Fibroblast of lung (primary cell): ENCODE measurements at regions not wholly inside any gene's neighbourhood (a gene's known extent, or its start where the extent isn't known, plus 50 kb on each side); places are given as distances from the start of the nearest gene placed in this dataset.
"Not testable (repeated sequence)": the region's sequence is repeated elsewhere in the genome, so short reads cannot be mapped to it uniquely, and the experiment has no call there.

Experiments
- DNase-seq, 2 donors: peaks; one replicate each; pipeline versions ENCODE4 v3.0.0 to v3.0.0-alpha.2; 2010; ENCODE audit warnings: low read depth in 2 of 2
- H2AFZ ChIP-seq: 2 replicates; pipeline ENCODE4 v1.5.1; 2012; ENCODE audit warnings: low read length, control low read depth, inconsistent platforms
- H3K27ac ChIP-seq: 2 replicates; pipeline ENCODE4 v1.5.1; 2011; ENCODE audit warnings: low read length, control low read depth; ENCODE audit not compliant: insufficient read depth
- H3K27me3 ChIP-seq: 2 replicates; pipeline ENCODE4 v1.5.1; 2011; ENCODE audit warnings: mild to moderate bottlenecking, low read length; ENCODE audit not compliant: control insufficient read depth, insufficient read depth
- H3K36me3 ChIP-seq: 2 replicates; pipeline ENCODE4 v1.5.1; 2011; ENCODE audit warnings: low read length; ENCODE audit not compliant: control insufficient read depth, insufficient read depth
- H3K4me1 ChIP-seq: 2 replicates; pipeline ENCODE4 v1.5.1; 2011; ENCODE audit warnings: low read length; ENCODE audit not compliant: control insufficient read depth, insufficient read depth; ENCODE audit errors: extremely low read depth
- H3K4me2 ChIP-seq: 2 replicates; pipeline ENCODE4 v1.5.1; 2011; ENCODE audit warnings: low read length, control low read depth; ENCODE audit not compliant: insufficient read depth; ENCODE audit errors: extremely low read depth
- H3K4me3 ChIP-seq, 4 experiments: fragments of 200-600 bp in 1 of 4; sonication (generic) in 1 of 4; replicated peaks in 1 of 4; 2 replicates each; pipeline ENCODE4 v1.5.1; 2011 to 2016; ENCODE audit warnings: low read length in 4 of 4, low read depth in 3 of 4, mild to moderate bottlenecking in 3 of 4, control low read depth in 2 of 4, inconsistent platforms in 1 of 4, mixed read lengths in 1 of 4; ENCODE audit not compliant: insufficient read depth in 1 of 4; ENCODE audit errors: control extremely low read depth in 1 of 4
- H3K79me2 ChIP-seq: 2 replicates; pipeline ENCODE4 v1.5.1; 2012; ENCODE audit warnings: mild to moderate bottlenecking, low read length, inconsistent platforms; ENCODE audit not compliant: control insufficient read depth, insufficient read depth
- H3K9ac ChIP-seq: 2 replicates; pipeline ENCODE4 v1.5.1; 2011; ENCODE audit warnings: mild to moderate bottlenecking, low read length, control low read depth; ENCODE audit not compliant: insufficient read depth
- H3K9me3 ChIP-seq: 2 replicates; pipeline ENCODE4 v1.5.1; 2012; ENCODE audit warnings: low read depth, low read length; ENCODE audit not compliant: control insufficient read depth, insufficient read depth
- H4K20me1 ChIP-seq: 2 replicates; pipeline ENCODE4 v1.5.1; 2011; ENCODE audit warnings: low read length; ENCODE audit not compliant: control insufficient read depth, insufficient read depth; ENCODE audit errors: extremely low read depth
- CTCF ChIP-seq, 2 donors: IDR thresholded peaks in 1 of 2; conservative IDR thresholded peaks in 1 of 2; 1 replicate in 1 of 2; 2 replicates in 1 of 2; pipeline ENCODE4 v1.5.1; 2011 to 2012; ENCODE audit warnings: low read length in 2 of 2, control low read depth in 1 of 2, inconsistent platforms in 1 of 2, low read depth in 1 of 2, mild to moderate bottlenecking in 1 of 2
- EZH2 ChIP-seq: IDR thresholded peaks from 2 replicates; pipeline ENCODE4 v1.5.1; 2012; ENCODE audit warnings: low read length, control low read depth, mild to moderate bottlenecking; ENCODE audit errors: missing control alignments

- Histone ChIP-seq H3K36me3 (no peaks in the 10 kb centered on the region), H3K4me3 (no peak overlapping the region), H3K4me2 (no peak overlapping the region), H3K4me1 (no peaks in the 10 kb centered on the region), H3K9ac (no peak overlapping the region), H4K20me1 (no peaks in the 10 kb centered on the region), H3K27me3 (no peaks in the 10 kb centered on the region), H3K79me2 (no peaks in the 10 kb centered on the region), H2AFZ (no peak overlapping the region), H3K9me3 (no peaks in the 10 kb centered on the region), H3K27ac (no peak overlapping the region)
- no peak for DNase-seq
- TF ChIP-seq EZH2 (no peak), CTCF (conservative IDR thresholded peaks at IDR 0.05 in 1 of 2, IDR thresholded peaks at IDR 0.05 in 1 of 2; ENCODE audit: low read depth in 1 of 2, low read length in 2 of 2) (no peak)
Observed at GRCh38 chr13:61546413-61546812, 130.8 kb upstream of the PCDH20 start.

- no peaks in the 10 kb centered on the region for H3K36me3 ChIP-seq
- no peaks in the 10 kb centered on the region for H3K4me1 ChIP-seq
- H4K20me1 ChIP-seq, result no peaks in the 10 kb centered on the region
- H3K9me3 ChIP-seq, result no peaks in the 10 kb centered on the region
- DNase-seq, result no peak
- no peak overlapping the region for H3K4me3 ChIP-seq
- no peaks in the 10 kb centered on the region for H3K79me2 ChIP-seq
- TF ChIP-seq EZH2 (no peak), CTCF (conservative IDR thresholded peaks at IDR 0.05 in 1 of 2, IDR thresholded peaks at IDR 0.05 in 1 of 2; ENCODE audit: low read depth in 1 of 2, low read length in 2 of 2) (no peak)
- H3K4me2 ChIP-seq, result no peak overlapping the region
- no peak overlapping the region for H2AFZ ChIP-seq
- H3K27me3 ChIP-seq, result no peaks in the 10 kb centered on the region
- H3K9ac ChIP-seq, result no peak overlapping the region
- no peak overlapping the region for H3K27ac ChIP-seq
Observed at GRCh38 chr13:61536433-61536832, 120.8 kb upstream of the PCDH20 start.

GRCh38 chr13:61531383-61532065 is 115.9 kb upstream of the PCDH20 start:
- Histone ChIP-seq H3K4me2 (no peak overlapping the region), H3K79me2 (no peaks in the 10 kb centered on the region), H3K9ac (no peak overlapping the region), H2AFZ (no peak overlapping the region), H4K20me1 (no peaks in the 10 kb centered on the region), H3K9me3 (no peaks in the 10 kb centered on the region), H3K4me3 (no peak overlapping the region), H3K4me1 (no peaks in the 10 kb centered on the region), H3K36me3 (no peaks in the 10 kb centered on the region), H3K27ac (no peak overlapping the region), H3K27me3 (no peaks in the 10 kb centered on the region)
- TF ChIP-seq CTCF (conservative IDR thresholded peaks at IDR 0.05 in 1 of 2, IDR thresholded peaks at IDR 0.05 in 1 of 2; ENCODE audit: low read depth in 1 of 2, low read length in 2 of 2) (no peak), EZH2 (no peak)
- no peak for DNase-seq

- not testable (repeated sequence) for H4K20me1 ChIP-seq, H3K79me2 ChIP-seq, H3K27me3 ChIP-seq, H3K9me3 ChIP-seq, H3K4me1 ChIP-seq, H2AFZ ChIP-seq, H3K4me3 ChIP-seq, H3K36me3 ChIP-seq, DNase-seq, H3K9ac ChIP-seq, H3K4me2 ChIP-seq, H3K27ac ChIP-seq
Observed at GRCh38 chr13:61519214-61519613, 103.6 kb upstream of the PCDH20 start.
